GM18519 (cell line): ENCODE measurements at regions not wholly inside any gene's neighbourhood (a gene's known extent, or its start where the extent isn't known, plus 50 kb on each side); places are given as distances from the start of the nearest gene placed in this dataset.

Experiments
- ATAC-seq: cut with Tn5 transposase; IDR thresholded peaks from one replicate; pipeline ENCODE4 v1.9.1; 2021; ENCODE audit warnings: mild to moderate bottlenecking, moderate library complexity; ENCODE audit not compliant: unreplicated experiment, low FRiP score

DNA sequence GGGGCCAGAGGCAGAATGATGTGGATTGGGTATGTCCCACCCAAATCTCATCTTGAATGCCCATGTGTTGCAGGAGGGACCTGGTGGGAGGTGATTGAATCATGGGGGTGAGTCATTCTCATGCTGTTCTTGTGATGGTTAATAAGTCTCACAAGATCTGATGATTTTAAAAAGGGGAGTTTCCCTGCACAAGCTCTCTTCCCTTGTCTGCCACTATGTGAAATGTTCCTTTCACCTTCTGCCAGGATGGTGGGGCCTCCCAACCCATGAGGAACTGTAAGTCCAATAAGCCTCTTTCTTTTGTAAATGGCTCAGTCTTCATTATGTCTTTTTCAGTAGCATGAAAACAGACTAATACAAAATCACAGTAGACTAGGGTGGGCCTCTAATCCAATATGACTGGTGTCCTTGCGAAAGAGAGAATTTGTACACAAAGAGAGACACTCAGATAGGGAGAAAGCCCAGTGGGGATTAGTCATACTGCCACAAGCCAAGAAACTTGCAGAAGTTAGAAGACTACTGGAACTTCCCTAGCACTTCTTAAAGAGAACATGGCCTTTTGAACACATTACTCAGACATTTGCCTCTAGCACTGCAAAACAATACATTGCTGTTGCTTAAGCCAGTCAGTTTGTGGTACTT lies 68.4 kb downstream of the ANXA1 start:
- ATAC-seq = peak; percentile 92

DNA sequence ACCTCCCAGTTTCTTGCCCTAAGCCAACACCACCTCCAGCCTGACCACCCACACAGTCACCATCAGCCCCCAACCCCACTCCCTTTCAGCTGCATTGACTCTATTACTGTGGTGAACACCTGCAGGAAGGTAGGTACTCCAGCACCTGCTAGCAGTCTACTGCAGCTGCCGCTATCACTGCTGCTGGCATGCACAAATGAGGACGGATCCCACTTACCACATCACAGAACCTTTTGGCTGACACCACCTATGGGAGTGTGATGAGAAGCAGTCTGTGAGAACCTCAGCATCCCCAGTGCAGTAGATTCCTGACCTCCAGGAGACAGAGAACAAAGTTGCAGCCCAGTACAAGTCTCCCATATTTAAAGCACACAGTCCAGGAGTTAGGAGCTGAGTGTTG lies 71.9 kb downstream of the ANXA1 start:
- no peak for ATAC-seq

DNA sequence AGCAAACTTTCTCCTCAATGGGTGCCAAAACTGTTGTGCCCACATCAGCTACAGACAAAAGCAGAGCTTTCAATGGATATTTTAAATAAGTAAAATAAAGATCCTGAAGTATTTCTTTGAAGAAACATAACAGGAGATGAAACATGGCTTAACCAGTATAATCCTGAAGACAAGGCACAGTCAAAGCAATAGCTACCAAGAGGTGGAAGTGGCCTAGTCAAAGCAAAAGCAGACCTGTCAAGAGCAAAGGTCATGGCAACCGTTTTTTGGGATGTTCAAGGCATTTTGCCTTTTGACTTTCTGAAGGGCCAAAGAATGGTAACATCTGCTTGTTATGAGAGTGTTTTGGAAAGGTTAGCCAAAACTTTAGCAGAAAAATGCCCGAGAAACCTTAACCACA lies 77.9 kb downstream of the ANXA1 start:
- ATAC-seq = no peak

DNA sequence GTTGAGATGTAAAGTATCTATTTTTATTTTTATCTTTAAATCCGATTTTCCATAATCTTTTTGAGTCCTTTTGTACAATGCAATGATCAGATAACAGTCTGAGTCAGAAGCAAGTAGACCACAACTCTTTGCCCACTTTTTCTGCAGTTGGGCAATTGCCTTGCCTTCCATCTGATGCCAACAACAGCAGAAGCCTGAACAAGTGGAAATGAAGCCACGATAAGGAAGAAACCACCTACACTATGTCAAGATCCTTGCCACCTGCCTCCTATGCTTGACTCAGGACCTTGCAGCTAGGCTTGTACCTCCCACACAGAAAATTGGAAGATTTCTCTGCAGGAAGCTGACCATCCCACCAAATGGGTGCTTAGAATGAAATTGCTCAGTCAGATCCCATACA lies 78.6 kb downstream of the ANXA1 start:
- no peak for ATAC-seq

DNA sequence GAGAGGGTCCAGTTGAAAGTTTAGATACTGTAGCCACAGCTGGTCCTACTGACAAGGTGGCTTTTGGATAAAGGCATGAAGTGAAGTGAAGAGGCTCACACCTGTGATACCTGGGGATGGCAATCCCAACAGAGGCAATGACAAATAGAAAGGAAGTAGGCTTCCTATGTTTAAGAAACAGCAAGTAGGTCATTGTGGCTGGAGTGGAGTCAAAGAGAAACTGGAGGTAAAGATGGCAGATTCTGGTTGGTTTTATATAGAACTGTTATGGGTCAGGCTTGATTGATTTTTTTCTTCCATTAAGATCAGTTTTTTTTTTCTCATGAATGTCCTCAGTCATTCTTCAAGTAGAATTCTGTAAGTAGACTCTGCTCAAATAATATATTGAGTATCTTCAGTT lies 79.5 kb downstream of the ANXA1 start:
- ATAC-seq = no peak

DNA sequence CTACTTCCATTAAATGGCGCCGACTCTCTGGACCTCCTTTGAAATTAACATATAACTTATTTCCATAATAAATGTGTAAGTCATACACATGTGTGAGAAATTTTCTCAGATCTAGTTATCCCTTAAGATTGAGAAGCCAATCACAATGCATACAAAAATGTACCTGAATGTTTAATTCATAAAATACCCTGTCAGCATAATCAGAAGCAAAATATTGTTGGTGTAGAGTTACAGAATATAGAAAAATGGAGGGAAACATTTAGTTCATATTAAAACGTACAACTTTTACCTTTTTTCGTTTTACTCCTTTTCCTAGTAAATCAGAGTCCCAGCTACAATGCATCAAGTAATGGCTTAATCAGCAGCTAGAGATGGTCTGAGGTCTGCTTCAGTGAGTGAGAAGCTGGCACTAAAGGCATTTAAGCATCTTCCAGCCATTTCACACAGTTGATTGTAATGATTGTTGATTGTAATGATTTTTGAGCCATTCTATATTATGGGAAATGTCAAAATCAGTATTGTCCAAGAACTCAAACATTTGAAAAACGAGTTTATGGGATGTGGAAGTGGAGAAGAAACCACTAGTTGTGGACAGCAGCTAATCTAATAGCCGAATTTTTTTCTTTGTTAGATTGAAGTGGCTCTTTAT lies 81.8 kb downstream of the ANXA1 start:
- no peak for ATAC-seq

DNA sequence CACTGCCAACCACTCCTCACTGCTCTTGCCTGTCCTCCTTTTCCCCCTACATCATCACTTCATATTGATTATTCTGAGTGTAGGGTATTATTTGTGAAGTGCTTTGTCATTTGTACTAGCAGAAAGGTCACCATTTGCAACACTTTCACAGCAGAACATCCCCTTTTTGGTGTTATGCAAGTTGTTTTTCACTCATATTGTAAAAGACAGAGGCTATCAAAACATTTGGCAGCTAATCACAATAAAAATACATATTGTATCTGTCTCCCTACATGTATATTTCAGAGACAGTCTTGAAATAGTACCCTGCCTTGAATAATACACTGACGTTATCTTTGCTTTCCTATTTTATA lies 82.3 kb downstream of the ANXA1 start:
- no peak for ATAC-seq

DNA sequence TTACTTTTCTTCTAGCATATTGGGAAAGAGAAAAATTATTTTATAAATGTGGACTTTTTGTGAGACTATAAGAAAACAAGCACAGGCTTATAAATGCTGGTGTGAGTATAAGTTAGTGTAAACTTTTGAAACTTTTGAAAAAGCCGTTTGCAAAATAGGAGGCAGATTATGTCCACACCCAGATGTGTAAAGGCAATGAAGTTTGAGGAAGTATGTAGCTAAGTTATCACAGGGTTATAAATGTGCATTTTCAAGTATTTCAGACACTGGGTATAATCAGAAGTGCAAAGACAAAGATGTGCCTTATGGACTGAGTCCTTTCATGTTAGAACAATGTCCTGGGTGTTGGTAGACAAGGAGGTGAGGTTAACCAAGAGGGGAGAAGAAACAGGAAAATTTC lies 85.5 kb downstream of the ANXA1 start:
- ATAC-seq = no peak

DNA sequence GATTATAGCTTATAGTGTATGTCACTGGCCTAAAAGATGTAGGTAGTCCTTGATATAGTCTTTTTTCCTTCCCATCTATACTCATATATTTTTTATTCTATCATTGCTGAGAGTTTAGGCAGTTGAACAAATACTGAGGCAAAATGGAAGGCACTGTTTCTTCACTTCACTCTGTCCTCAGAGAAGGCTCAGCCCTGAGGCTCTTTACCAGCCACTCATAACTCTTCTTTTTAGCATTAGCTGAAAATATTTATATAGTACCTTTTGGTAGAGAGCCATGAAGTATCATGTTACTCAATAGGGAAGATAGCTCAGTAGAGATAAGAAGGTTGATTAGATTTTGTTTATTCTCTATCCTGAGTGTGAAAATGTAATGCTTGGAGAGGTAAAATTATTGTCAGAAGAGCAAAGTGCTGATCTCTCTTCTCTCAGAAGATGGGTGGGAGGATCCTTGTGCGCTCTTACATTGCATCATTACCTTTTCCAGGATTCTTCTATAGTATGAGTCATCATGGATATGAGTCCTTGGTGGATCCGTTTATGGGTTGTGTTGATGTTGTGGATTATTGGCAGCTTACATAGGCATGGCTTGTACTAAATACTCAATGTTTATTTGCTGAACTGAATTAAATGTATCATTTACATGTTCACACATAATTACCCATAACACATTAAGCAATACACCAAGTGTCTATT lies 88.1 kb downstream of the ANXA1 start:
- ATAC-seq = no peak

DNA sequence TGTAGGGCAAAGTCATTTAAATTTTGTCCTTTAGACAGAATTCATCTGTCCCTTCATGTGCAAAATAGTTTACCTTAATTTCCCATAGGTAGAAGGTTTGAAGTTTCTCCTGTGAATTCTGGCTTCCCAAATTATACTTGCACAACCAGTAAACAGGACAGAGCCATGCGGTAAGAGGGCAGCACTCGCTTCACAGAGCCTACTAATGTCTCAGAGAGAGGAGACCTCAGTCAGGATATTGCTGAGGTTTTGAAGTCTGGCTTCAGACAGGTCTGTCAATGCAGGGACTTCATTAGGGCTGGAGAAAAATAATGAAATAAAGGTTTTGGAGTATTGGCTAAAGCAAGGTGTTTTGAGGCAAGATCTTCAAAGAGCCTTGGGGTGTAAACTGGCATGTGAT lies 91.4 kb downstream of the ANXA1 start:
- ATAC-seq = no peak

DNA sequence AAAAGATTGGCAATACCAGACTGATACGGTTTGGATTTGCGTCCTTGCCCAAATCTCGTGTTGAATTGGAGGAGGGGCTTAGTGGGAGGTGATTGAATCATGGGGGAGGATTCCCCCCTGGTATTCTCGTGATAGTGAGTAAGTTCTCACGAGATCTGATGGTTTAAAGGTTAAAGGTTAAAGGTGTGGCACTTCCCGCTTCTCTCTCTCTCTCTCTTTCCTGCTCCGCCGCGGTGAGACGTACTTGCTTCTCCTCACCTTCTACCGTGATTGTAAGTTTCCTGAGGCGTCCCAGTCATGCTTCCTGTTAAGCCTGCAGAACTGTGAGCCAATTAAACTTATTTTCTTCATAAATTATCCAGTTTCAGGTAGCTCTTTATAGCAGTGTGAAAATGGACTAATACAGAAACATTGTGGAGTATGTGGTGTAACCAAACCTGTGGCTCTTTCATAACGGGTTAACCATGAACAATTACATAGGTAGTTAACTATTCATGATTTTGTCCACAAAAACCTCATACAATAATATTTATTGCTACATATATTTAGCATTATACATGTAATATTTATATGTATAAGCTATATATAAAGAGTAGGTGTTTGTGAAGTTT lies 107.5 kb downstream of the ANXA1 start:
- ATAC-seq = no peak

DNA sequence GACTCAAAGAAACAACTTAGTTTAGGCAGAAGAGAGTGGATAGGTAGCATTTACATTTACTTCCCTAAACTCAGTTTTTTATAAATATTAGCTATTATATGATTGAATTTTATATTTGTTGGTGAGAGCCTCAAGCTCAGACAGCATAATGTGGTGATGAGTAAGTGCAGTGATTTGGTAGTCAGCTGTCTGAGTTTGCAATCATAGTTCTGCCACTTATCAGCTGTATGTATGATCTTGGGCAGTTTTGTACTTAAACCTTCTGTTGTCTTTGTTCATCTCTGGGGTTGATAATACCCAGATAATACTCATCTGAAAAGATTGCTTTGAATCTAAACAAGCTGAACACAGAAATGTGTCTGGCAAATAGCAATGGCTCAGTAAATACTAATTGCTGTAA lies 108.8 kb downstream of the ANXA1 start:
- no peak for ATAC-seq

DNA sequence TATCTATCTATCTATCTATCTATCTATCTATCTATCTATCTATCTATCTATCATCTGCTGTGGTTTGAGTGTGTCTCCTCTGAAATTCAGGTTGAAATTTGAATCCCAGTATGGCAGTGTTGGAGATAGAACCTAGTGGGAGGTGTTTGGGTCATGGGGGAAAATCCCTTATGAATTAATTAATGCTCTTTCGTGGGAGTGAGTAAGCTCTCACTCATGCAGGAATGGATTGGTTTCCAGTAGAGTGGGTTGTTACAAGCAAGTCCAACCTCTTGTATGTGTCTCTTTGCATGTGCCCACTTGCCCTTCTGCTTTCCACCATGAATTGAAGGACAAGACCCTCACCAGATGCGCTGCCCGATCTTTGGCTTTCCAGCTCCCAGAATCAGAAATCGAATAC lies 113.0 kb downstream of the ANXA1 start:
- ATAC-seq = no peak

DNA sequence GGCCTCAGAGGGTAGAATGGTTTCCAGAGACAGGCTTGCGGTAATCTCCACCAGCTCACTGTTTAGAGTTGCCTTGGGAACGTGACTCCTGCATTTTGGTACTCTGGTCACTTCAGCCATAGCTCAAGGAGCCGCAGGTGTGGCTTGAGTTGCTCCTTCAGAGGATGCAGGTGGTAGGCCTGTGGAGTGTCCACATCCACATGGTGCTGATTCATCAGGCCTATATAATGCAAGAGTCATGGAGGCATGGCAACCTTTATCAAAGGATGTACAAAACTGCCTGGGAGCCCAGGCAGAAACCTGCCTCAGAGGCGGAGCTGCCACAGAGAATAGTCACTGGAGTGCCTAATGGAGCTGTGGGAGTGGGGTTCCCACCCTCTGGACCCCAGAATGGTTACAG lies 114.2 kb downstream of the ANXA1 start:
- no peak for ATAC-seq

DNA sequence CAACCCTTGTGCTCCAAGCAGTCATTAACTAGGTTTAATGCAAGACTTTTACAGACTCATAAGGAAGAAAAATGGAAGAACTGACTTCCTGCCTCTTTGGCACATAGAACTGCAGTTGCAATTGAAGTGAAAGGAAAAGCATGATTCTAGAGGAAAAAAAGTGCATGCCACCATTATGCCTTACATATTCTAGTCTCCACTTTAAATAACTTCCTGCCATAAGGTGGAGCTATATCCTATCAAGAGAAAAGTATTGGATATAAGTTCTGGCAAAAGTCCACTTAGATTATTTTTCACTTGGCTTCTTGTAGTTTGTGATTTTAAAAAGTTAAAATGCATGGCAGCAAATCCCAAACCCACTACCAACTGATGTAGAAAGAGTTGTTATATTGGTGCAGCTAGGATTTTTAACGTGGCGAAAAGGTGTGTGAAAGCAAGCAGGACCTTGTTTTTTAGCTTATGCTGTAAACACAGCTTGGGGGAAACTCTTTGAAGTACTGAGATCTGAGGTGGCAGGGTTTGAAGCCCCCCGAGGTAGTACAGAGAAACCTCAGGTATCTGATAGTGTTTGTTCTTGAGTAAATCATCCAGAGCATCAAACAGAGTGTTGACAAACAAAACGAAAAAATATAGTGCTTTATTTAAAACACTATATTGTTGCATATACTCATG lies 117.9 kb downstream of the ANXA1 start:
- no peak for ATAC-seq

DNA sequence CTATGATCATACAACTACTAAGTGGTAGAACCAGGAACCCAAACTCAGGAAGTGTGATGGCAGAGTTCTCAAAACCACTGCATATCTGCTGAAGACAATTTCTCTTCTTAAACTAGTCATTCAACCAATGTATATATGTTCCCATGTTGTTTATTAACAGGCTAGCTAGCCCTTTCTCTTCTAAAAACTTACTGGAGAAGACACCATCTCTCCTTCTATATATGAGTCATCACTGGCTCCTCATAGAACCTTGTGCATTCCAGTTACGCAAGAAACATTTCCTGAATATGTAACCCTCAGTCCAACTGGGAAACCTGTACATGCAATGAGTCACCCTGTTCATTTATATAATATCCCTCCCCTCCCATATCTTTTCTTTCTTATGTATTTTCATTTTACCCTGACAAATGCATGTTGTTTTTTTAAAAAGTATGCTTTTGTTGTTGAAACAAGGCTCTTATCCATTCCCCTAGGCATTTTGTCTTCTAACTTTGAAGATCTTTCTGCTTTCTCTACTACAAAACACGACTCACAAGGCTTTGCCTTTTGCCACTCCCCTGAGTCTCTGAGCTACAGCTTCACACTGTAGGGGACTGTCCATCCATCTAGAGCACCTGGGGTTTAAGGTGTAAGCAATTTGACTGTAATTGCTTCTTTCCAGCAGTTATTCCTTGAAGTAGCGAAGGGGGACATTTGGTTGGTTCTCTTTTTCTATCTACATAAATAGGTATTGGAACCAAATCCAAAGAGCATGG lies 119.5 kb downstream of the ANXA1 start:
- no peak for ATAC-seq

DNA sequence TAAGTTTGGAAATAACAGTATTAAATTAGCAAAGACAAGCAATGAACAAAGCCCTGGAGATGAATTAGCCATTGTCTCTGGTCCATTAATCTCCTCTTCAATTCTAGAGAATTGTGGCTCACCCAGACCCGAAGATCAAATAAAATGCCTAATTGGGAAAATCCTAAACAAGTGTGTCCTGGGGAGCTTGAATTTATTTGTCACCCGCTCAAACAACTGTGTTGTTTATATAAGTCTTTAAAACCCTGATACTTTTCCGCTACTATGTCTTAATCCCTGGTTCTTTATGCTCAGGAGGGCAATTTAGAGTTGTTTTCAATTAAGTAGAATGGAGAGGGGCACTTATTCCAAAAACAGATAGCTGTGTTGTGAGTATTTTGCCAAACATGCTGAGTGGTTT lies 128.4 kb downstream of the ANXA1 start:
- ATAC-seq = no peak

DNA sequence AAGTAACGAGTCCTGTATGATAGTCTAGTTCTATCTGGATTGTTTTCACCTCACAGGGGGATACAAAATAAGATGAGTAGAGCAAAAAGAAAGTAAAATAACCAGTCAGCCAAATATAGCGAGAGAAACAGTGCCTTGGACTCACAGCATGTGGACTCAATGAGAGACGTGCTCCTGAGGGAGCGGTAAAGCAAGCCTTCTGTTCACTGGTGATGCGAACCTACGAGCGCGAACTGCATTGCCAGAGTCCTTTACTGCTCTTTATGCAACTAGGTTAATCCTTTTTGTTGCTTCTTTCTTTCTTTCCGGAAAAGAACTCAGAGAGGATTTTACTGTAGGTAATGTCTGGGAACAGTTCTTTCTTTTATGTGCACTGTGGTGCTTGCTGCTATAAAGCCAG lies 132.7 kb downstream of the ANXA1 start:
- no peak for ATAC-seq

DNA sequence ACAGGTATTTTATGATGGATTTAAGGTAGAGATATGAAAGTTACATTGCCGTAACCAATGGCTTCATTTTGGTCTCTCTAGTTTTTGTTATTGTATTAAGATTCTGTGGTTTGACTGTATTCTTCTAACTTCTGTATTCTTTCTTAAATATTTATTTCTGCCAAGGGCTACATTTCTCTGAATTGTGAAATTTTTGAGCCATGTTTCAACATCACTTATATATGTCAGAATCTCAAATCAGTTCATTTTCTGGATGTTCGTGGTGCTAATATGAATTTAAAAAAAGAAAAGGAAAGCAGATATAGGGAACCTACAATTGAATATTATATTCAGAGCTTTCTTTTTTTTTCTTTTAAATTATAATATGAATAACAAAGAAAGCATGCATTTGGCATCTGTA lies 142.7 kb downstream of the ANXA1 start:
- ATAC-seq = no peak

DNA sequence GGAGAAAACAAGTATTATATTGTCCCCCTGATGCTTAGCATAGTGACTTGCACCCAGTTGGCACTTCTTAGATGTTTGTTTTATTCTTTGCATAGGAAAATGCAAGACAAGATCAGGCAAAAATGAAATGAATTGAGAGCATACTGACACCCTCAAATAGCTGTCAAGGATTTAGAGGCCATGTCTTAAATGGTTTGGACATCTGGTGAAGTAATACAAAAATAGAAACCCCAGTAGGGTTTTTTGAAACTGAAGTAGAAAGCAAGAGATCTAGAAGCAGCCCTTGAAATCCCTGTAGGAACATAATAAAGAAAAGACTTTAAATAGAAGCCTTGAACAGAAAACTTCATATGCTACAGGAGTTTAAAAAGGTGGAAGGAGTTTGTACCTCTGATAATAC lies 174.3 kb downstream of the ANXA1 start:
- no peak for ATAC-seq

DNA sequence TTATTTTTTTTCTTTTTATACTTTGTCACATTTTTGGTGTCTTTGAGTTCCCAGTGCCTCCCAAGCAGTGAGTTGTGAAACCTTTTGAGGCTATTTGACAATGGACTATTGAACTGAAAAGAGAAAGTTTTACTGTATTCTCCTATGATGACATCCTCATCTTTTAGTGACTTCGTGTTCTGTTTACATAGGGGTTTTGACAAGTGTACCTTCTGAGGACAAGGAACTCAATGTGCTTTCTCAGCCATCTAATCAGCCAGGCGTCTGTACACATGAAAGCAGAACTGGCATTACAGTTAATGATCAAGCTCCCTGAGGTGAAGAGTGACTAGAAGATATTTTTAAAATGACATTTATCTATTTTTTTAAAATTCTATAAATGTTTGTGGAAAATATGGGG lies 175.5 kb downstream of the ANXA1 start:
- no peak for ATAC-seq
